Activated CD4-positive, alpha-beta T cell treated with anti-CD3 and anti-CD28 coated beads for 36 hours (primary cell): ENCODE measurements at regions not wholly inside any gene's neighbourhood (a gene's known extent, or its start where the extent isn't known, plus 50 kb on each side); places are given as distances from the start of the nearest gene placed in this dataset.

ENCODE experiments used
- ATAC-seq: fragments of 200-7000 bp; cut with Tn5 transposase; one replicate; pipeline ENCODE4 v1.10.0; 2021; ENCODE audit warnings: mild to moderate bottlenecking, moderate library complexity
- CTCF ChIA-PET: fragments of 350-600 bp; sonication (Branson Sonifier 250); formaldehyde crosslinking; loops from one replicate; lab custom pipeline; 2021; ENCODE audit warnings: antibody characterized with exemption; lab: Charles Lee
- POLR2A ChIA-PET: fragments of 350-600 bp; sonication (Branson Sonifier 250); formaldehyde crosslinking; loops from one replicate; lab custom pipeline; 2021; ENCODE audit warnings: antibody characterized with exemption, inconsistent platforms; lab: Charles Lee
- DNase-seq: peaks from one replicate; pipeline ENCODE4 v3.0.0-alpha.2; 2020
- H3K27ac Mint-ChIP-seq: one replicate; pipeline ENCODE4 v1.8.0; 2021; ENCODE audit warnings: mixed read lengths
- H3K27me3 Mint-ChIP-seq: one replicate; pipeline ENCODE4 v1.8.0; 2021; ENCODE audit warnings: mixed read lengths
- H3K36me3 Mint-ChIP-seq: one replicate; pipeline ENCODE4 v1.8.0; 2021; ENCODE audit warnings: low read depth, mixed read lengths
- H3K4me1 Mint-ChIP-seq: one replicate; pipeline ENCODE4 v1.8.0; 2021; ENCODE audit warnings: mixed read lengths
- H3K4me3 Mint-ChIP-seq: one replicate; pipeline ENCODE4 v1.8.0; 2021; ENCODE audit warnings: mild to moderate bottlenecking, moderate library complexity, mixed read lengths
- H3K9me3 Mint-ChIP-seq: one replicate; pipeline ENCODE4 v1.8.0; 2021; ENCODE audit warnings: low read depth, mixed read lengths
- intact Hi-C, 2 experiments: fragments of 100-400 bp; cut with DNase I in 1 of 2; cut with micrococcal nuclease in 1 of 2; formaldehyde crosslinking; loops; one replicate each; pipeline versions ENCODE4 v1.14.2 to v1.15.1; 2022 to 2024; cut with DNase I, micrococcal nuclease

DNA sequence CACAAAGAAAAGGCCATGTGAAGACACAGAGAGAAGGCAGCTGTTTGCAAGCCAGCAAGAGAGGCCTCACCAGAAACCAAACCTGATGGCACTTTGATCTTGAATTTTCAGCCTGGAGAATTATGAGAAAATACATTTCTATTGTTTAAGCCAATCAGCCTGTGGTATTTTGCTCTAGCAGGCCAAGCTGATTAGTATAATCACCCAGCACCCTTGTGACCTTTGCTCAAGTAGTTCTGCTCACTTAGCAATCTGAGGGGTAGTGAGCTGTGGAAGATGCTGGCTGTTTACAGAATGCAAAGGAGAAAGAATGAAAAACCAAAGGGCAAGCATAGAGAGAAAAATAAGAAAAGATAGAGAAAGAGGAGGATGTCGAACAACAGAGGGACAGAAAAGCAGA is 396.4 kb upstream of the BOD1L1 start:
- H3K36me3 Mint-ChIP-seq = no peaks in the 10 kb centered on the region
- ATAC-seq (no peak), DNase-seq (no peak)
- H3K9me3 Mint-ChIP-seq = no peaks in the 10 kb centered on the region
- POLR2A ChIA-PET = no interaction called here
- CTCF ChIA-PET = no interaction called here
- peaks cover 2% of the 10 kb centered on the region for H3K27me3 Mint-ChIP-seq
- H3K4me3 Mint-ChIP-seq = no peak overlapping the region
- no peak overlapping the region for H3K27ac Mint-ChIP-seq
- H3K4me1 Mint-ChIP-seq = no peaks in the 10 kb centered on the region
- intact Hi-C loops = no loop called here

DNA sequence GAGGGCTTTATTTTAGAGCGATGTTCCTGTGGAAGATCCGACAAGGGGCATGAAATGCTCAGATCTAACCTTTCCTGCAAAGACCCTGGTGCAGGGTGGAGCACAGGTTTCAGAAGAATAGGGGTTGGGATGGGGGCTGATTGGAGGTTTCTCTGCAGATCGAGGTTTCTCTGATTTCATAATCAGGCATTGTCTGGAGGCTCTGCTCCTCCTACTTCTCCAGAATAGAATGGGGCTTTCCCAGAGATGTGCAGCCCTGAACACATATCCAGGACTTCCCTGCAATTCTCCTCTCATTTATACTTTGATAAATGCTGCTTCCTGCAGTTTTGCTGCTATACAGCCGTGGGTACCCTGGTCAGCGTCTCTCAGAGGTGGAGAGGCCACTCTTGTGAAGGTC is 397.6 kb upstream of the BOD1L1 start:
- intact Hi-C loops = no loop called here
- no peak for ATAC-seq

DNA sequence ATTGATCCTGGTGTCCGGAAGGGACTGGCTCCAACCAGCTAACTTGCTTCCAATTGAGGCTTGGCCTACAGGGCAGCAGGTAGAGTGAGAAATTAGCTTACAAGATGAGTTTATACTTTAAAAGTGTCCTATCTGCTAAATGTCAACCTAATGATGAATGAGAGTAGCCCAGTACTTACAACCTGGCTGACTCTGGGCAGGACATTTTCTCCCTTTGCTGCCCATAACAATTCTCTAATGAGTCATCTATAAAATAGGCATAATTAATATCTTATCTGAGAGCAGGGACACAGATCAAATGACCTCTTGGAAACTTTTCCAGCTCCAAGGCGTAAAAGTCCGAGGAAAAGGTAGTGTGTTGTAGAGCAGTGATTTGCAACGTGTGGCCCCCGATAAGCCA is 398.4 kb upstream of the BOD1L1 start:
- no peaks in the 10 kb centered on the region for H3K9me3 Mint-ChIP-seq
- CTCF ChIA-PET = no interaction called here

More for the DNA sequence above, 397.6 kb upstream of the BOD1L1 start:
- peaks cover 2% of the 10 kb centered on the region for H3K27me3 Mint-ChIP-seq
- POLR2A ChIA-PET = no interaction called here
- no peaks in the 10 kb centered on the region for H3K9me3 Mint-ChIP-seq
- CTCF ChIA-PET = interaction anchor here (0.7 kb wide), 1 partner anchor 74 kb away, joined by 3 read pairs; no protein-coding TSS in a partner anchor
- H3K36me3 Mint-ChIP-seq = no peaks in the 10 kb centered on the region
- no peak overlapping the region for H3K4me3 Mint-ChIP-seq
- no peak overlapping the region for H3K27ac Mint-ChIP-seq
- H3K4me1 Mint-ChIP-seq = no peaks in the 10 kb centered on the region
- DNase-seq = no peak

DNA sequence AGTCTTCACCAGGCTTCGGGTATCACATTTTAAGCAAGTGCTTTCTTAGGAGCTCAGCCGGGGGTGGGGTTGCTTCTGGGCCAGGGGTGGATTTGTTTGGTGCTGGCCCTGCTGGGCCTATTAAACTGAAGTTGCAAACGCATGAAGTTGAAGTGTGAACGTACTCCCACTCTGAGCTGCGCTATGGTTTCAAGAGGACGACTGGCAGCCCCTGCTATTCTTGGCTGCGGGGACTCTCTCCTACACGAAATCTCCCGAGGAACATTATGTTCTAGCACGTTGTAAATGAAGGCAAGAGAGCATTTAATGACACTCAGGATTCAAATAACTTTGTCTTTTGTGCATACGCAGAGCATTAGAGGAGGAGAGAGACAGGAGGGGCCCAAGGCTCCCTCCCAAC is 401.3 kb upstream of the BOD1L1 start:
- DNase-seq = no peak
- intact Hi-C loops = no loop called here
- Mint-ChIP-seq H3K4me1 (no peaks in the 10 kb centered on the region), H3K36me3 (no peaks in the 10 kb centered on the region), H3K9me3 (no peaks in the 10 kb centered on the region), H3K27me3 (peaks cover 2% of the 10 kb centered on the region), H3K4me3 (no peak overlapping the region), H3K27ac (no peak overlapping the region)
- ATAC-seq = no peak
- CTCF ChIA-PET = no interaction called here
- POLR2A ChIA-PET = no interaction called here

More for the DNA sequence above, 398.4 kb upstream of the BOD1L1 start:
- Mint-ChIP-seq H3K36me3 (no peaks in the 10 kb centered on the region), H3K27me3 (peaks cover 2% of the 10 kb centered on the region), H3K4me3 (no peak overlapping the region), H3K4me1 (no peaks in the 10 kb centered on the region), H3K27ac (no peak overlapping the region)
- intact Hi-C loops = no loop called here
- POLR2A ChIA-PET = no interaction called here
- ATAC-seq (no peak), DNase-seq (no peak)

DNA sequence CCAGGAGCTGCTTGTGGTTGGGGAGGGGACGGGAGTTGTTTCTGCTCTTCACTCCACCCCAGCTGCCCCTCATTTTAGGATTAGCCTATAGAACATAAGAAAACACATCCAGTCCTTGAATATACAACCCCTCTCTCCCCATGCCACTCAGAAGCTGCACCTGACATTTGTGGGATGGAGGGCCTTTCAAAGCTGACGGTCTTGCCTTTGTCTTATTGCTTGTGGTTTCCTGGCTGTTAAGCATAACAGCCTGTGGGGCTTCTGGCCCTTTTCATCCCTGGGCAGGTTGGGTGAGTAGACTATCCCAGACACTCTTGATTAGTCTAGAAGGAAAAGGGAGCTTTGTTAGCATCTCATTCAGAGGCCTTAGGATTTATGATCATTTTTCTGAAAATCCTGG is 407.6 kb upstream of the BOD1L1 start:
- no peaks in the 10 kb centered on the region for H3K9me3 Mint-ChIP-seq
- no peaks in the 10 kb centered on the region for H3K4me1 Mint-ChIP-seq
- H3K27ac Mint-ChIP-seq = no peak overlapping the region
- POLR2A ChIA-PET = interaction anchor here (0.6 kb wide), 1 partner anchor 1440 kb away, joined by 3 read pairs; no protein-coding TSS in a partner anchor
- peaks cover 2% of the 10 kb centered on the region for H3K27me3 Mint-ChIP-seq
- no peaks in the 10 kb centered on the region for H3K36me3 Mint-ChIP-seq
- H3K4me3 Mint-ChIP-seq = no peak overlapping the region
- intact Hi-C loops = no loop called here
- ATAC-seq = no peak
- CTCF ChIA-PET = interaction anchor here (0.6 to 1.9 kb wide), 2 partner anchors 13 to 1938 kb away, joined by 3 to 4 read pairs; no protein-coding TSS in a partner anchor
- DNase-seq = no peak

DNA sequence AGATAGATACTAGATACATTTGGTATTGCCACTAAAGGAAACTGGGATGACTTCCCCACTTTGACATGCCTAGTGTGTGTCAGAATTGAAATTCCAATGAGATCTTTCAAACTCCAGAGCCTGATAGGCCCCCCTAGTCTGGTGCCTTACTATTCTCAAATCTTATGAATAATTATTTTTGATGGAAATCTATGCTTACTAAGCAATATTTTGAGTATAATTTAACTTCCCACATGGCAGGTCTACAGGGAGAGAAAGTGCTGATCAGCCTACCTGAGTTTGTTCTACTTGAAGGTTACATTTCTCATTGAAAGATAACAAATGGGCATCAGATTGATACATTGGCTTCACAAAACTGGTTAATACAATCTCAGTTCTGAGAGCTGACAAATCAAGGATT is 415.7 kb upstream of the BOD1L1 start:
- no peaks in the 10 kb centered on the region for H3K4me1 Mint-ChIP-seq
- no peak overlapping the region for H3K27ac Mint-ChIP-seq
- ChIA-PET CTCF (interaction anchor here (0.6 kb wide), 1 partner anchor 182 kb away, joined by 3 read pairs; no protein-coding TSS in a partner anchor), POLR2A (no interaction called here)
- ATAC-seq (no peak), DNase-seq (no peak)
- no peaks in the 10 kb centered on the region for H3K9me3 Mint-ChIP-seq
- no peak overlapping the region for H3K4me3 Mint-ChIP-seq
- H3K36me3 Mint-ChIP-seq = no peaks in the 10 kb centered on the region
- peaks cover 2% of the 10 kb centered on the region for H3K27me3 Mint-ChIP-seq
- intact Hi-C loops = no loop called here

DNA sequence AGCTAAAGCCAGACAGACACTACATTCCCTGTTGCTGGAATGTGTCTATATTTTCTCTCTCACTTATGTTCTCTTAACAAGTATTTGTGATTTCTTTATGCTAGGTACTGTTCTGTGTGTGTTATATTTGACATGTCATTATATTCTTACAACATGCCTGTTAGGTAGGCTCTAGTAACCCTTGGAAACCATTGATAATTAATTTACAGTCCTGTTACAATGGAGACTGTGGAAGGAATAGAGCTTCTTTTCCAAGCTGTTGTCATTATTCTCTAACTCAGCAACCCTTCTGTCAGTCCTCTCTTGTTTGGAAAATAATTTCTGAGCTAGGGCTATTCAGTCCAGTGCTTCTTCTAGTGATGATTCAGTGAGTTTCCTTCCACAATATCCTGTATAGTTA is 419.1 kb upstream of the BOD1L1 start:
- DNase-seq (no peak), ATAC-seq (no peak)
- ChIA-PET CTCF (no interaction called here), POLR2A (no interaction called here)
- no peaks in the 10 kb centered on the region for H3K9me3 Mint-ChIP-seq
- H3K36me3 Mint-ChIP-seq = no peaks in the 10 kb centered on the region
- no peak overlapping the region for H3K27ac Mint-ChIP-seq
- peaks cover 2% of the 10 kb centered on the region for H3K27me3 Mint-ChIP-seq
- no peaks in the 10 kb centered on the region for H3K4me1 Mint-ChIP-seq
- no peak overlapping the region for H3K4me3 Mint-ChIP-seq
- intact Hi-C loops = no loop called here

DNA sequence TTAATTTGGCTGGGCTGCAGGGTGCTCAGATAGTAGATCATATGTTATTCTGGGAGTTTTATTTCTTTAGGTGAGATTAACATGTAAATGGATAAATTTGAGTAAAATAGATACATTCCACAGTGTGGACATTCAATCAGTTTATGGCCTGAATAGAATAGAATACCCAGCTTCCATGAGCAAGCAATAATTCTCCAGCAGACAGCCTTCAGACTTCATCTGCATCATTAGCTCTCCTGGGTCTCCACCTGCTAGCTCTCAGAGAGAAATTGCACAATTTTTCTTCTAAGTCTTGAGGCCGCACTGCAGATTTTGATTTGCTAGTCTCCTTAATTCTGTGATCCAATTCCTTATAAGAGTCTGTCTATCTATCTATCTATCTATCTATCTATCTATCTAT is 420.3 kb upstream of the BOD1L1 start:
- intact Hi-C loops = no loop called here
- POLR2A ChIA-PET = no interaction called here
- H3K27me3 Mint-ChIP-seq = peaks cover 2% of the 10 kb centered on the region
- H3K4me3 Mint-ChIP-seq = no peak overlapping the region
- H3K27ac Mint-ChIP-seq = no peak overlapping the region
- H3K9me3 Mint-ChIP-seq = no peaks in the 10 kb centered on the region
- DNase-seq (no peak), ATAC-seq (no peak)
- CTCF ChIA-PET = interaction anchor here (1.8 kb wide), 1 partner anchor 13 kb away, joined by 4 read pairs; no protein-coding TSS in a partner anchor
- H3K36me3 Mint-ChIP-seq = no peaks in the 10 kb centered on the region
- no peaks in the 10 kb centered on the region for H3K4me1 Mint-ChIP-seq

DNA sequence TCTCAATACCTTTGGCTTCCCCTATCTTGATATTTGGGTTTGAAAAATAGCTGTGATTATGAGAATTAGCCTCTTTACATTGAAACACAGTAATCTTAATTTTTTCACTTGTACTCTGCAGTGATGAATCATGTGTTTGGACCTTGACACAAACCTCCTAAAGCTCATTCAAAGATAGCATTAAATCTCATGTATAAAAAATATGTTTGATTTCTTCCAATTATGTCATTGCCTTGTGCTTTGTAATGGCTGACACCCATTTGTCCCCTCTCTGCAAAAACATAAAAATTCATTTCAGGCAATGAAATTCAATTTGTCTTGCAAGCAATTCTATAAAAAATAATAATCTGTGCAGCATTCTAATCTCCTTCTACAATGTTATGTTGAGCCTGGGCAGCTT is 422.4 kb upstream of the BOD1L1 start:
- intact Hi-C loops = no loop called here
- ATAC-seq = no peak

DNA sequence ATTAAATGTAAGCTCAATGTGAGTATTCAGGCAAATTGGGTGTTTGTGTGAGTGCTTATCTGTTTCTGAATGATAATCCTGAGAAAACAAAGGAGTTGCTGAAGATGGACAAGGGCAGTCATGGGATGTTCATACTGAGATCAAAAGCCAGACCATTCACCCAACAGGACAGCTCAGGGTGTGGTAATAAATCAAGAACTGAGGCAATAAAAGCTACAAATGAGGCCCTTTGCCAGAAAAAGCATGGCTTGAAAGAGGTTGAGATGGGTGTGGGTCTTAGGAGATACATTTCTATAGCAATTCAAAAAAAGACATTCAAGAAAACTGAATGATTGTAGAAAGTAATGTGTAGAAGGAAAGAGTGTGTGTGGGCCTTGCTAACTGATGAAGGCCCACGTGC is 425.8 kb upstream of the BOD1L1 start:
- no peak overlapping the region for H3K27ac Mint-ChIP-seq
- no peaks in the 10 kb centered on the region for H3K27me3 Mint-ChIP-seq
- no peak for DNase-seq
- intact Hi-C loops = no loop called here
- ChIA-PET POLR2A (no interaction called here), CTCF (interaction anchor here (1.1 kb wide), 1 partner anchor 9 kb away, joined by 3 read pairs; no protein-coding TSS in a partner anchor)
- ATAC-seq = no peak
- no peaks in the 10 kb centered on the region for H3K36me3 Mint-ChIP-seq
- H3K9me3 Mint-ChIP-seq = peaks cover 2% of the 10 kb centered on the region
- no peak overlapping the region for H3K4me3 Mint-ChIP-seq
- no peaks in the 10 kb centered on the region for H3K4me1 Mint-ChIP-seq

More for the DNA sequence above, 422.4 kb upstream of the BOD1L1 start:
- DNase-seq = no peak
- Mint-ChIP-seq H3K4me1 (no peaks in the 10 kb centered on the region), H3K27ac (no peak overlapping the region), H3K36me3 (no peaks in the 10 kb centered on the region), H3K9me3 (no peaks in the 10 kb centered on the region), H3K27me3 (peaks cover 2% of the 10 kb centered on the region), H3K4me3 (no peak overlapping the region)
- ChIA-PET POLR2A (no interaction called here), CTCF (interaction anchor here (0.6 to 0.8 kb wide), 2 partner anchors 22 to 100 kb away, joined by 4 read pairs; no protein-coding TSS in a partner anchor)

DNA sequence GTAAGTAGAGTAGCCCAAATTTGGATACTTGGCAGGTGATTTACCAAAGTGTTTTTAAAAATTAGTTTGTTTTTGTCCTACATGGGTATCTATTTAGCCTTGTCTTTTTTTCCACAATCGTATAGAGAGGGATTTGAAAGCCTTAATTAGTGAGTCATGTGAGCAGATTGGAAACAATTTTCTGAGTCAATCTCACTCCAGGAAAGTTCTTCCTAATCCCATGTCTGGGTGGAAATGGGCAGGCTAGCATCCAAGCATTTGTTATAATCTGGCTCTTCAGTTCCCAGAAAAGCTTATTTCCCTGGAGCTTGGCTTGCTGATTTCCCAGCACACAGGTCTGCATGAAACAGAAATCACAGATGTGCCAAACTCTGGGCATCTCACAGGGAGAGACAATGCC is 426.9 kb upstream of the BOD1L1 start:
- no peaks in the 10 kb centered on the region for H3K36me3 Mint-ChIP-seq
- intact Hi-C loops = no loop called here
- H3K4me3 Mint-ChIP-seq = no peak overlapping the region
- peaks cover 2% of the 10 kb centered on the region for H3K27me3 Mint-ChIP-seq
- no peak overlapping the region for H3K27ac Mint-ChIP-seq
- POLR2A ChIA-PET = no interaction called here
- no peak for ATAC-seq
- no peak for DNase-seq
- no peaks in the 10 kb centered on the region for H3K4me1 Mint-ChIP-seq
- H3K9me3 Mint-ChIP-seq = peaks cover 2% of the 10 kb centered on the region
- CTCF ChIA-PET = no interaction called here

DNA sequence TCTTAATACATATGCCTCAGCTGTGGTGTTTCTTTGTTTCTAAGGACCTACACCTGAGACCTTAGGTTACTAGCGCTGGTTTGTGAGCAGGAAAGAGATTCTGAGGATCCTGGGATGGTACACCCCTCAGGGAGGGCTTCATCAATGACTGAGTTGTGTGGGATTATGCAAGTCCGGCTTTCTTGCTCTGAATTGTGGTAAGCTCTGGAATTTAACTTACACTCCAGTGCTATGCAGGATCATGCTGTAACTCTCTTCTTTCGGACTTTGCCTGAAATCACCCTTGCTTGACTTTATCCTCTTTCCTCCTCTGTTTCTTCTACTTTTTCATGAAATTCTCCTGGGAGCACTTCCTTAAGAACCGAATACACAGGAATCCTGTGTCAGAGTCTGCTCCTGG is 431.5 kb upstream of the BOD1L1 start:
- CTCF ChIA-PET = no interaction called here
- Mint-ChIP-seq H3K27me3 (peaks cover 2% of the 10 kb centered on the region), H3K4me3 (no peak overlapping the region), H3K4me1 (no peaks in the 10 kb centered on the region), H3K9me3 (peaks cover 2% of the 10 kb centered on the region), H3K27ac (no peak overlapping the region), H3K36me3 (no peaks in the 10 kb centered on the region)
- intact Hi-C loops = no loop called here
- POLR2A ChIA-PET = no interaction called here
- DNase-seq (no peak), ATAC-seq (no peak)
